HepG2 (cell line): ENCODE measurements at regions not wholly inside any gene's neighbourhood (a gene's known extent, or its start where the extent isn't known, plus 50 kb on each side); places are given as distances from the start of the nearest gene placed in this dataset.

Experiments used
- ATM ChIP-seq: fragments of 450-650 bp; IDR thresholded peaks from 2 replicates; pipeline ENCODE4 v1.7.1; 2017; ENCODE audit warnings: mild to moderate bottlenecking, borderline replicate concordance
- CBX1 ChIP-seq: IDR thresholded peaks from one replicate; pipeline ENCODE4 v1.6.1; 2016; ENCODE audit warnings: antibody characterized with exemption, low read depth
- DPF2 ChIP-seq: sonication (generic); formaldehyde crosslinking; IDR thresholded peaks from 2 replicates; pipeline ENCODE4 v1.4.0; 2020; ENCODE audit warnings: mild to moderate bottlenecking, low read depth, missing genetic modification reagents, borderline replicate concordance
- EZH2 ChIP-seq: conservative IDR thresholded peaks from 2 replicates; pipeline ENCODE4 v1.6.1; 2012; ENCODE audit warnings: mild to moderate bottlenecking, low read depth, low read length, moderate library complexity
- FOXO1 ChIP-seq: sonication (generic); formaldehyde crosslinking; IDR thresholded peaks from 2 replicates; pipeline ENCODE4 v1.4.0; 2020; ENCODE audit warnings: missing genetic modification reagents
- HDAC6 ChIP-seq: fragments of 200-600 bp; sonication (generic); IDR thresholded peaks from 2 replicates; pipeline ENCODE4 v1.7.0; 2017; ENCODE audit warnings: mild to moderate bottlenecking, antibody characterized with exemption, low read length, low read depth
- KDM3A ChIP-seq: IDR thresholded peaks from 2 replicates; pipeline ENCODE4 v1.6.1; 2018; ENCODE audit warnings: low read depth, missing compliant biosample characterization
- KDM6A ChIP-seq: IDR thresholded peaks from 2 replicates; pipeline ENCODE4 v1.6.1; 2016; ENCODE audit warnings: low read depth
- KLF9 ChIP-seq: IDR thresholded peaks from 2 replicates; pipeline ENCODE4 v1.6.1; 2016; ENCODE audit warnings: low read depth
- MIXL1 ChIP-seq: IDR thresholded peaks from 2 replicates; pipeline ENCODE4 v1.6.1; 2016
- MYNN ChIP-seq: sonication (generic); formaldehyde crosslinking; IDR thresholded peaks from 2 replicates; pipeline ENCODE4 v1.4.0; 2020; ENCODE audit warnings: mild to moderate bottlenecking, low read depth, missing genetic modification reagents
- NPAS2 ChIP-seq: sonication (generic); formaldehyde crosslinking; IDR thresholded peaks from 2 replicates; pipeline ENCODE4 v1.8.0; 2022; ENCODE audit warnings: mild to moderate bottlenecking, missing genetic modification reagents, borderline replicate concordance
- POLR2A ChIP-seq, 2 experiments: IDR thresholded peaks; 2 replicates each; pipeline ENCODE4 v1.6.1; 2011; ENCODE audit warnings: low read depth in 2 of 2, low read length in 2 of 2, mild to moderate bottlenecking in 1 of 2, moderate library complexity in 1 of 2; ENCODE audit not compliant: insufficient read depth in 1 of 2
- RBM39 ChIP-seq: fragments of 200-400 bp; formaldehyde crosslinking; IDR thresholded peaks from one replicate; pipeline ENCODE4 v1.6.1; 2018; ENCODE audit warnings: antibody characterized with exemption, mild to moderate bottlenecking, low read depth, low read length; ENCODE audit not compliant: poor library complexity, severe bottlenecking
- RNF2 ChIP-seq: fragments of 450-650 bp; conservative IDR thresholded peaks from 2 replicates; pipeline ENCODE4 v1.6.1; 2016; ENCODE audit warnings: low read depth
- SOX5 ChIP-seq: IDR thresholded peaks from 2 replicates; pipeline ENCODE4 v1.6.1; 2016; ENCODE audit warnings: borderline replicate concordance
- ZBTB7B ChIP-seq: sonication (generic); formaldehyde crosslinking; IDR thresholded peaks from 2 replicates; pipeline ENCODE4 v1.4.0; 2020; ENCODE audit warnings: missing genetic modification reagents
- ZKSCAN1 ChIP-seq: fragments of 150-350 bp; IDR thresholded peaks from 2 replicates; pipeline ENCODE4 v1.6.1; 2014; ENCODE audit warnings: low read length
- ZNF337 ChIP-seq: sonication (generic); formaldehyde crosslinking; IDR thresholded peaks from 2 replicates; pipeline ENCODE4 v1.5.1; 2020; ENCODE audit warnings: missing genetic modification reagents, low read depth, mild to moderate bottlenecking, borderline replicate concordance
- ZNF572 ChIP-seq: sonication (generic); formaldehyde crosslinking; IDR thresholded peaks from 2 replicates; pipeline ENCODE4 v1.5.1; 2020; ENCODE audit warnings: mild to moderate bottlenecking, missing genetic modification reagents
- ZNF619 ChIP-seq: sonication (generic); formaldehyde crosslinking; IDR thresholded peaks from 2 replicates; pipeline ENCODE4 v1.4.0; 2020; ENCODE audit warnings: mild to moderate bottlenecking, missing genetic modification reagents
- ZNF7 ChIP-seq: IDR thresholded peaks from 2 replicates; pipeline ENCODE4 v1.6.1; 2016; ENCODE audit warnings: missing biosample characterization, missing genetic modification reagents
- TF ChIP-seq, protein P1 (sequence below): sonication (generic); formaldehyde crosslinking; IDR thresholded peaks from 2 replicates; pipeline ENCODE4 v1.4.0; 2020; ENCODE audit warnings: missing genetic modification reagents
- TF ChIP-seq, protein P2 (sequence below): sonication (generic); formaldehyde crosslinking; IDR thresholded peaks from 2 replicates; pipeline ENCODE4 v1.5.1; 2020; ENCODE audit warnings: missing genetic modification reagents, mild to moderate bottlenecking, borderline replicate concordance
- TF ChIP-seq, protein P3 (sequence below): sonication (generic); formaldehyde crosslinking; IDR thresholded peaks from 2 replicates; pipeline ENCODE4 v1.4.0; 2020; ENCODE audit warnings: mild to moderate bottlenecking, missing genetic modification reagents
- TF ChIP-seq, protein P4 (sequence below): IDR thresholded peaks from 2 replicates; pipeline ENCODE4 v1.6.1; 2016; ENCODE audit warnings: missing genetic modification reagents, missing compliant biosample characterization
- TF ChIP-seq, protein P5 (sequence below): sonication (generic); formaldehyde crosslinking; IDR thresholded peaks from 2 replicates; pipeline ENCODE4 v1.9.0; 2021; ENCODE audit warnings: missing genetic modification reagents, borderline replicate concordance

DNA sequence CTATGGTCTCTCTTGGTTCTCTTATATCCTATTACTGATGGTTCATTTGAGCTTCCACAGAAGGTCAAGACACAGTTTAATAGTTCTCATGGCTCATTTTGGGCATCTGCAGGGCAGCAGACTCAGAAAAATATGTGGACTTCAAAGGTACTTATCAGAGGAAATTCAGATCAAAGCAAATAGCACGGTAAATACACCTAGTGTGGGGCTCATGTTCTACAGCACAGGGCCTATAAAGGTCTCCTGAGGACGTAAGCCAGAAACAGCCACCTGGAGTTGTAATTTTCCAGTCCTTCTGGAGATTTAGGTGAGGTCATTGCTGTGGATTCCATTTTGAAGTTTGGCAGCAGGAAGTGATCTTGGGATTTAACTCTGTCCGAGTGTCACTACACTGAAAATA is 134.5 kb upstream of the SGO1 start (continued):
- TF ChIP-seq, protein P1, sequence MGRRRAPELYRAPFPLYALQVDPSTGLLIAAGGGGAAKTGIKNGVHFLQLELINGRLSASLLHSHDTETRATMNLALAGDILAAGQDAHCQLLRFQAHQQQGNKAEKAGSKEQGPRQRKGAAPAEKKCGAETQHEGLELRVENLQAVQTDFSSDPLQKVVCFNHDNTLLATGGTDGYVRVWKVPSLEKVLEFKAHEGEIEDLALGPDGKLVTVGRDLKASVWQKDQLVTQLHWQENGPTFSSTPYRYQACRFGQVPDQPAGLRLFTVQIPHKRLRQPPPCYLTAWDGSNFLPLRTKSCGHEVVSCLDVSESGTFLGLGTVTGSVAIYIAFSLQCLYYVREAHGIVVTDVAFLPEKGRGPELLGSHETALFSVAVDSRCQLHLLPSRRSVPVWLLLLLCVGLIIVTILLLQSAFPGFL (CRISPR knock-in tag): no peak
- TF ChIP-seq DPF2 (CRISPR knock-in tag) (no peak), EZH2 (no peak), FOXO1 (CRISPR knock-in tag) (peak; percentile 82), ATM (no peak), KDM6A (CRISPR knock-in tag) (no peak; the same call in 1 of the 2 replicates), ZNF7 (CRISPR knock-in tag) (no peak), KLF9 (CRISPR knock-in tag) (no peak), ZNF572 (CRISPR knock-in tag) (no peak), CBX1 (no peak), NPAS2 (CRISPR knock-in tag) (no peak), RBM39 (no peak), POLR2A (IDR thresholded peaks at IDR 0.05; ENCODE audit: insufficient read depth in 1 of 2, low read depth in 2 of 2, low read length in 2 of 2) (no peak), ZNF619 (CRISPR knock-in tag) (no peak), ZKSCAN1 (peak; percentile 45; the same call in 1 of the 2 replicates), HDAC6 (no peak), MYNN (CRISPR knock-in tag) (no peak), RNF2 (no peak), MIXL1 (CRISPR knock-in tag) (peak; percentile 84), KDM3A (CRISPR knock-in tag) (peak; percentile 53; the same call in 1 of the 2 replicates), ZBTB7B (no peak), SOX5 (CRISPR knock-in tag) (peak; percentile 86; the same call in 1 of the 2 replicates), ZNF337 (CRISPR knock-in tag) (no peak)
- TF ChIP-seq, protein P2, sequence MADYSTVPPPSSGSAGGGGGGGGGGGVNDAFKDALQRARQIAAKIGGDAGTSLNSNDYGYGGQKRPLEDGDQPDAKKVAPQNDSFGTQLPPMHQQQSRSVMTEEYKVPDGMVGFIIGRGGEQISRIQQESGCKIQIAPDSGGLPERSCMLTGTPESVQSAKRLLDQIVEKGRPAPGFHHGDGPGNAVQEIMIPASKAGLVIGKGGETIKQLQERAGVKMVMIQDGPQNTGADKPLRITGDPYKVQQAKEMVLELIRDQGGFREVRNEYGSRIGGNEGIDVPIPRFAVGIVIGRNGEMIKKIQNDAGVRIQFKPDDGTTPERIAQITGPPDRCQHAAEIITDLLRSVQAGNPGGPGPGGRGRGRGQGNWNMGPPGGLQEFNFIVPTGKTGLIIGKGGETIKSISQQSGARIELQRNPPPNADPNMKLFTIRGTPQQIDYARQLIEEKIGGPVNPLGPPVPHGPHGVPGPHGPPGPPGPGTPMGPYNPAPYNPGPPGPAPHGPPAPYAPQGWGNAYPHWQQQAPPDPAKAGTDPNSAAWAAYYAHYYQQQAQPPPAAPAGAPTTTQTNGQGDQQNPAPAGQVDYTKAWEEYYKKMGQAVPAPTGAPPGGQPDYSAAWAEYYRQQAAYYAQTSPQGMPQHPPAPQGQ (CRISPR knock-in tag): no peak
- TF ChIP-seq, protein P3, sequence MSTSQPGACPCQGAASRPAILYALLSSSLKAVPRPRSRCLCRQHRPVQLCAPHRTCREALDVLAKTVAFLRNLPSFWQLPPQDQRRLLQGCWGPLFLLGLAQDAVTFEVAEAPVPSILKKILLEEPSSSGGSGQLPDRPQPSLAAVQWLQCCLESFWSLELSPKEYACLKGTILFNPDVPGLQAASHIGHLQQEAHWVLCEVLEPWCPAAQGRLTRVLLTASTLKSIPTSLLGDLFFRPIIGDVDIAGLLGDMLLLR (CRISPR knock-in tag): no peak
- TF ChIP-seq, protein P4, sequence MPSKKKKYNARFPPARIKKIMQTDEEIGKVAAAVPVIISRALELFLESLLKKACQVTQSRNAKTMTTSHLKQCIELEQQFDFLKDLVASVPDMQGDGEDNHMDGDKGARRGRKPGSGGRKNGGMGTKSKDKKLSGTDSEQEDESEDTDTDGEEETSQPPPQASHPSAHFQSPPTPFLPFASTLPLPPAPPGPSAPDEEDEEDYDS: no peak
- TF ChIP-seq, protein P5, sequence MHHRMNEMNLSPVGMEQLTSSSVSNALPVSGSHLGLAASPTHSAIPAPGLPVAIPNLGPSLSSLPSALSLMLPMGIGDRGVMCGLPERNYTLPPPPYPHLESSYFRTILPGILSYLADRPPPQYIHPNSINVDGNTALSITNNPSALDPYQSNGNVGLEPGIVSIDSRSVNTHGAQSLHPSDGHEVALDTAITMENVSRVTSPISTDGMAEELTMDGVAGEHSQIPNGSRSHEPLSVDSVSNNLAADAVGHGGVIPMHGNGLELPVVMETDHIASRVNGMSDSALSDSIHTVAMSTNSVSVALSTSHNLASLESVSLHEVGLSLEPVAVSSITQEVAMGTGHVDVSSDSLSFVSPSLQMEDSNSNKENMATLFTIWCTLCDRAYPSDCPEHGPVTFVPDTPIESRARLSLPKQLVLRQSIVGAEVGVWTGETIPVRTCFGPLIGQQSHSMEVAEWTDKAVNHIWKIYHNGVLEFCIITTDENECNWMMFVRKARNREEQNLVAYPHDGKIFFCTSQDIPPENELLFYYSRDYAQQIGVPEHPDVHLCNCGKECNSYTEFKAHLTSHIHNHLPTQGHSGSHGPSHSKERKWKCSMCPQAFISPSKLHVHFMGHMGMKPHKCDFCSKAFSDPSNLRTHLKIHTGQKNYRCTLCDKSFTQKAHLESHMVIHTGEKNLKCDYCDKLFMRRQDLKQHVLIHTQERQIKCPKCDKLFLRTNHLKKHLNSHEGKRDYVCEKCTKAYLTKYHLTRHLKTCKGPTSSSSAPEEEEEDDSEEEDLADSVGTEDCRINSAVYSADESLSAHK (CRISPR knock-in tag): no peak
